Tibial nerve (tissue), 4 donors: ENCODE measurements at regions not wholly inside any gene's neighbourhood (a gene's known extent, or its start where the extent isn't known, plus 50 kb on each side); places are given as distances from the start of the nearest gene placed in this dataset.

Experiments
- DNase-seq, 2 donors: peaks; one replicate each; pipeline ENCODE4 v3.0.0-alpha.2; 2019; ENCODE audit warnings: low spot score in 2 of 2
- H3K27ac ChIP-seq, 4 donors: fragments of 200-600 bp; sonication (generic) in 3 of 4; one replicate each; pipeline ENCODE4 v1.5.1; 2017 to 2019; ENCODE audit warnings: mild to moderate bottlenecking in 1 of 4
- H3K27me3 ChIP-seq, 2 donors: fragments of 200-600 bp; sonication (generic) in 1 of 2; one replicate each; pipeline versions ENCODE4 v1.5.1 to v1.6.0; 2017 to 2019
- H3K36me3 ChIP-seq, 3 donors: fragments of 200-600 bp; sonication (generic); one replicate each; pipeline ENCODE4 v1.5.1; 2018 to 2019
- H3K4me1 ChIP-seq, 4 donors: fragments of 200-600 bp; sonication (generic) in 3 of 4; one replicate each; pipeline ENCODE4 v1.5.1; 2017 to 2019
- H3K4me3 ChIP-seq, 4 donors: fragments of 200-600 bp; sonication (generic) in 3 of 4; one replicate each; pipeline ENCODE4 v1.5.1; 2017 to 2019; ENCODE audit warnings: mild to moderate bottlenecking in 1 of 4, moderate library complexity in 1 of 4
- H3K9me3 ChIP-seq, 4 donors: fragments of 200-600 bp; sonication (generic) in 3 of 4; one replicate each; pipeline ENCODE4 v1.5.1; 2017 to 2019
- EP300 ChIP-seq, 2 donors: sonication (generic); formaldehyde crosslinking; IDR thresholded peaks; one replicate each; pipeline ENCODE4 v1.6.1; 2017; ENCODE audit warnings: antibody characterized with exemption in 2 of 2, mild to moderate bottlenecking in 1 of 2
- POLR2A ChIP-seq, 2 donors: fragments of 450-650 bp; IDR thresholded peaks; one replicate each; pipeline ENCODE4 v1.6.1; 2017; ENCODE audit warnings: antibody characterized with exemption in 2 of 2, mild to moderate bottlenecking in 2 of 2, moderate library complexity in 2 of 2
- WGBS, 2 donors: methylation state at CpG; one replicate each; pipeline ENCODE4 v1.1.5; 2018; 5-methylcytosine and 5-hydroxymethylcytosine counted together
- TF ChIP-seq, protein P1 (sequence below), 5 experiments: fragments of 200-600 bp in 3 of 5; fragments of 450-650 bp in 2 of 5; sonication (generic) in 3 of 5; IDR thresholded peaks; one replicate each; pipeline ENCODE4 v1.5.1; 2016 to 2019; ENCODE audit warnings: antibody characterized with exemption in 5 of 5, mild to moderate bottlenecking in 3 of 5, moderate library complexity in 2 of 5

DNA sequence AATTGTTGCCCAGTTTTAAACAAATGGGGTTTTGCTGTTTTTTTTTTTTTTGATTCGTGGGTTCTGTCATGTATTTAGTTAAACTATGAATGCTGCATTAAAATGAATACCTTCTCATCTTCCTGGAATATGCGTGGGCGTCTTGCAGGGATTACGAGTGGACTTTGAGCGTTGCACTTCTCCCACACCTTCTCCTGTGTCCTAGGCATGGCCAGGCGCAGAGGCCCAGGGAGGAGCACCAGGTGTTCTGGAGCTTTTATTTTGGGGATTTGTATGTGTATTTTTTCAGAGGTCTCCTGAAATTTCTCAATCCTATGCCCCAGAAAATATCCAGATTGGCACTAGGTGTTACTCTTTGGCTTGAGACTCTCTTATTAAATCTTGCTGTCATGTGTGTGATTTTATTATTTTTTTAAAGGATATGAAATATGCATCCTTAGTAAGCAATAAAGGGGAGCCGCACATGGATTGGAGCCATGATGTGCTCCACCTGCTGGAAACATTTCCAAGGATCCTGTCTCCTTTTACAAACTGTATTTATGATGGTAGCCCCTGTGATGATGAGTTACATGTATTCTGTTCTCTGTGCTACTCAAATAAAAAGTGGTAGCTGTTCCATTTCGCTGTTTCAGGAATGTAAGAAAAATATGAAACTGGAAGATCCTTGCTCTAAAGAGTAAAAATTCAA is 482.2 kb upstream of the KLF6 start:
- Histone ChIP-seq H3K4me3 (no peak overlapping the region), H3K27me3 (no peaks in the 10 kb centered on the region), H3K9me3 (no peaks in the 10 kb centered on the region), H3K27ac (peak overlapping the region; percentile 6 to 86 (median 68)), H3K4me1 (peaks cover 4 to 53% (median 25%) of the 10 kb centered on the region in 4 donors), H3K36me3 (no peaks in the 10 kb centered on the region)
- no peak for DNase-seq
- TF ChIP-seq, protein P1, sequence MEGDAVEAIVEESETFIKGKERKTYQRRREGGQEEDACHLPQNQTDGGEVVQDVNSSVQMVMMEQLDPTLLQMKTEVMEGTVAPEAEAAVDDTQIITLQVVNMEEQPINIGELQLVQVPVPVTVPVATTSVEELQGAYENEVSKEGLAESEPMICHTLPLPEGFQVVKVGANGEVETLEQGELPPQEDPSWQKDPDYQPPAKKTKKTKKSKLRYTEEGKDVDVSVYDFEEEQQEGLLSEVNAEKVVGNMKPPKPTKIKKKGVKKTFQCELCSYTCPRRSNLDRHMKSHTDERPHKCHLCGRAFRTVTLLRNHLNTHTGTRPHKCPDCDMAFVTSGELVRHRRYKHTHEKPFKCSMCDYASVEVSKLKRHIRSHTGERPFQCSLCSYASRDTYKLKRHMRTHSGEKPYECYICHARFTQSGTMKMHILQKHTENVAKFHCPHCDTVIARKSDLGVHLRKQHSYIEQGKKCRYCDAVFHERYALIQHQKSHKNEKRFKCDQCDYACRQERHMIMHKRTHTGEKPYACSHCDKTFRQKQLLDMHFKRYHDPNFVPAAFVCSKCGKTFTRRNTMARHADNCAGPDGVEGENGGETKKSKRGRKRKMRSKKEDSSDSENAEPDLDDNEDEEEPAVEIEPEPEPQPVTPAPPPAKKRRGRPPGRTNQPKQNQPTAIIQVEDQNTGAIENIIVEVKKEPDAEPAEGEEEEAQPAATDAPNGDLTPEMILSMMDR (IDR thresholded peaks at IDR 0.05), result no peak
- TF ChIP-seq POLR2A (IDR thresholded peaks at IDR 0.05), result no peak
- no peak for TF ChIP-seq EP300 (IDR thresholded peaks at IDR 0.05)
- WGBS, 2 donors, result 70 to 72% methylated on average over 8 of the region's 8 CpGs

DNA sequence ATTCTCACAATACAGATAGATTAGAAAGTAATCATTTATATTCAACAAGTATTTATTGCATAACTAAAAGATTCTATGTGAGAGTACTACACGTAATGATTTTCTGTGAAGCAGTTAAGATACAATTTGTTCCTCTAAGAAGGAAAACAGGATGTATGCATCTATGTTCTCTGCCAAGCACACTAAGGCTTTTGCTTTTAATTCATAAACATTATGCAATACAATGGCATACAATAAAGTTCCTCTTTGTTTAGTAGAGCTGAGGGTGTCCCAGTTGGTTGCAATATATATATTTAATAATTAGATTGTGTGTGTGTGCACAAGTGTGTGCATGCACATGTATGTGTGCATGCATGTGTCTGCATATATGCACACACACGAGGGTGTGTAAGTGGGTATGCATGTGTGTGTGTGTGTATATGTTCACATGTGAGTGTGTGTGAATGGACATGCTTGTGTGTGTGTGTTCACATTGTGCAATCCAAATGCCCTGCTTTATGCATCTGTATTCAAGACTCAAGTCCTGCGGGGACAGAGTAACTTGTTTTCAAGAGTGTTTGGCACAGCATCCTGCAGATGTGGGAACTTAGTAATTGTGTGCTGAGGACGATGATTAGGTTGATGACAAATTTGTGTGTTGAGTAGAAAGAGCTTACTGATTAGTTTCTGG is 481.5 kb upstream of the KLF6 start:
- Histone ChIP-seq H3K27me3 (no peaks in the 10 kb centered on the region), H3K4me3 (no peak overlapping the region), H3K9me3 (no peaks in the 10 kb centered on the region), H3K4me1 (peaks cover 4 to 53% (median 25%) of the 10 kb centered on the region in 4 donors), H3K36me3 (no peaks in the 10 kb centered on the region), H3K27ac (peak overlapping the region in 3 of 4 donors; percentile 59 to 84 (median 69))
- peak in 1 of 2 donors; percentile 62 for DNase-seq
- WGBS, 2 donors, result 30 to 40% methylated on average over 4 of the region's 4 CpGs
- TF ChIP-seq, protein P1 (IDR thresholded peaks at IDR 0.05), result no peak
- no peak for TF ChIP-seq POLR2A (IDR thresholded peaks at IDR 0.05)
- peak; percentile 77 to 92 for TF ChIP-seq EP300 (IDR thresholded peaks at IDR 0.05)

DNA sequence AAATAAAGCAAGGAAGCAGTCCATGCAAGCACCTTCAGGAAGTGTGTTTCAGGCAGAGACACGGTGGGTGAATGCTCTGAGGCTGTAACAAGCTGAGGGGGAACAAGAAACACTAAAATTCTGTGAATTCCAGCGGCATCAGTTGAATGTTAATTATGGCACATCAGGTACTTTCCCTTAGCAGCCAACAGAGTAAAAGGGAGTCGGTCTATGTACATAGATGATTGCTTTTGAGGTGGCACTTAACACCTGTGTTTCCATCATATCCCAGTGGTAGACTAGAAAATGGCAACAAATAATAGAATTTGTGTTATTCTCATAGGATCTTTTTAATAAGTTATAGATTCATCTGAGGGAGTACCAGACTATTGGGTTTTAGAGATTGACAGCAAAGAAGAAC is 481.0 kb upstream of the KLF6 start:
- no peak for DNase-seq
- TF ChIP-seq, protein P1 (IDR thresholded peaks at IDR 0.05), result no peak
- no peak for TF ChIP-seq POLR2A (IDR thresholded peaks at IDR 0.05)
- TF ChIP-seq EP300 (IDR thresholded peaks at IDR 0.05), result no peak
- H3K27me3 ChIP-seq, result no peaks in the 10 kb centered on the region
- no peaks in the 10 kb centered on the region for H3K9me3 ChIP-seq
- no peak overlapping the region for H3K4me3 ChIP-seq
- H3K4me1 ChIP-seq, result peaks cover 4 to 50% (median 25%) of the 10 kb centered on the region in 4 donors
- no peaks in the 10 kb centered on the region for H3K36me3 ChIP-seq
- peak overlapping the region in 3 of 4 donors; percentile 59 to 84 (median 69) for H3K27ac ChIP-seq
- 83 to 84% methylated on average over 3 of the region's 3 CpGs for WGBS, 2 donors

DNA sequence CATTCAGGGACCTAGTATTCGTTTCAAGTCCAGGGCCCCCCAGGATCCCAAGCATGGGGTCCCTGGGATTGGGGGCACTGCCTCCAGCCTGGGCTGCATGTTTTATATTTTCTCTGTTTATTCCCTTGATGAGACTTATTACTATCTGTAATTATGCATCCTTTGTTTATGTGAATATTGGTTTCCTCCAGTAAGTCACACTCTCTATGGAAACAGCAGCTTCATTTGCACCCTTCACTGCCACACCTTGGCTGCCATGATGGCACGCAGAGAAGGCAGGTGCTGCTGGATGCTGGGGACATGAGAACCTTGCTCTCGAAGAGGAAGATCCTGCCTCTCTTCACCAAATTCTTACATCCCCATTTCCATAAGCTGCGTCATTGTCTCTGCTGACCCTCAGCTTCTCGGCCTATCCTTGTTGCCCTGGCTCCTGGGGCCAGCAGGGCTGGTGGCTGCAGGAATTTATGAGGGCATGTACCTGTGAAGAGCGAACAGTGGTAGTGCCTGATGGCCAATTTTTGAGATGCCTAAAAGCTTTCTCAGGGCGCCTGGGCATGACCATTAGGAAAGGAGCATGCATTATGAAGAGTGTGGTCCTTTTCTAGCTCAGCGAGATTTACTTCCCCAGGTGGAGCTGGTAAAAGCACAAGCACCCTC is 479.3 kb upstream of the KLF6 start:
- WGBS, 2 donors, result 82 to 86% methylated on average over 8 of the region's 8 CpGs
- Histone ChIP-seq H3K4me1 (peaks cover 4 to 51% (median 36%) of the 10 kb centered on the region in 4 donors), H3K27ac (peak overlapping the region in 2 of 4 donors; percentile 56 to 75), H3K4me3 (no peak overlapping the region), H3K36me3 (no peaks in the 10 kb centered on the region), H3K27me3 (no peaks in the 10 kb centered on the region), H3K9me3 (no peaks in the 10 kb centered on the region)
- no peak for TF ChIP-seq EP300 (IDR thresholded peaks at IDR 0.05)
- TF ChIP-seq POLR2A (IDR thresholded peaks at IDR 0.05), result no peak
- TF ChIP-seq, protein P1 (IDR thresholded peaks at IDR 0.05), result no peak
- no peak for DNase-seq

DNA sequence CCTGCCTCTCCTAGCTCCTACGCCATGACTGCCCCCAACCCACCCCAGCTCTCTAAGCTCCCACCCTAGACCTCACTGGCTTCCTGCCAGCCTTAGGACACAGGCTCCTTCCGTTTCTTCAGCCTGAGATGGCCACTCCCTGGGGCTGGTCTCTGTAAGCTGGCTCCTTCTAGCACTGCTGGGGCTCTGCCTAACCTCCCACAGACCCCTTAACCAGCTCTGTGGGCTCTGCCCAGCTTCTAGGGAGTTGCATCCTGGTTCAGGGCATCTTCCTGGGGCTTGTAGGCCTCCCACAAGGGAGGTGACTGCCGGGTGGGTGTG is 478.6 kb upstream of the KLF6 start:
- Histone ChIP-seq H3K36me3 (no peaks in the 10 kb centered on the region), H3K27ac (peak overlapping the region in 3 of 4 donors; percentile 22 to 75 (median 56)), H3K4me3 (no peak overlapping the region), H3K9me3 (no peaks in the 10 kb centered on the region), H3K27me3 (no peaks in the 10 kb centered on the region), H3K4me1 (peaks cover 4 to 51% (median 36%) of the 10 kb centered on the region in 4 donors)
- DNase-seq, result no peak
- WGBS, 2 donors, result 47 to 62% methylated on average over 3 of the region's 3 CpGs
- TF ChIP-seq POLR2A (IDR thresholded peaks at IDR 0.05) (no peak), EP300 (IDR thresholded peaks at IDR 0.05) (no peak)
- TF ChIP-seq, protein P1 (IDR thresholded peaks at IDR 0.05), result no peak
